NOMO-1 treated with dmso at 0.1 percent for 144 hours (cell line): ENCODE measurements at regions not wholly inside any gene's neighbourhood (a gene's known extent, or its start where the extent isn't known, plus 50 kb on each side); places are given as distances from the start of the nearest gene placed in this dataset.
"Not testable (repeated sequence)": the region's sequence is repeated elsewhere in the genome, so short reads cannot be mapped to it uniquely, and the experiment has no call there.

ENCODE experiments used
- DNase-seq: peaks from one replicate; lab custom pipeline; 2025; ENCODE audit not compliant: unreplicated experiment; lab: John Stamatoyannopoulos, UW

DNA sequence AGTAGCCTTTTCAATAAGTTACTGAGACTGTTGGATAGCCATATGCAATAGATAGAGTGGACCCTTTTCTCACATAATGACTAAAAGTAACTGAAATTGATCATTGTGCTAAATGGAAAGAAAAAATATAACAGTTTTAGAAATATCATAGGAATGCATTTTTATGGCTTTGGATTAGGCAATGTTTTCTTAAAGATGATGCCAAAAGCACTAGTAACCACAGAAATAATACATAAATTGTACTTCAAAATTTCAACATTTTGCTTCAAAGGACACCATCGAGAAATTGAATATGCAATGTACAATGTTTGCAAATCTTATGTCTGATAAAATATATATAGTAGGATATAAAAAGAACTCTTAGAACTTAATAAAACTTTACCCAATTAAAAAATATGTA is 1267.5 kb upstream of the CDH9 start:
- no peak for DNase-seq

DNA sequence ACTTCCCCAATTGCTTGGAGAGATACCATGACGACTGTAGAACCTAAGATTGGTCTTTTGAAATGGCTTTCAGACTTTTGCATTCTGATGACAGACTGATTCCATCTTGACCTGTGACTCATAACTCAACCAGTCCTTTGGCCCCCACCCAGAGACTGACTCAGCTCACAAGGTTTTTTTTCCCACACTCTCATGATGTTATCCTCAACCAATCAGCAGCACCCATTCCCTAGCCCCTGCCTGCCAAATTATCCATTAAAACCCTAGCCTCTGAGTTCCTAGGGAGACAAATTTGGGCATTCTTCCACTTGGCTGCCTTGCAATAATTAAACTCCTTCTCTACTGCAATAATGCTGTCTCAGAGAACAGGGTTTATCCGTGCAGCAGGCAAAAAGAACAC is 1263.3 kb upstream of the CDH9 start:
- DNase-seq: no peak

DNA sequence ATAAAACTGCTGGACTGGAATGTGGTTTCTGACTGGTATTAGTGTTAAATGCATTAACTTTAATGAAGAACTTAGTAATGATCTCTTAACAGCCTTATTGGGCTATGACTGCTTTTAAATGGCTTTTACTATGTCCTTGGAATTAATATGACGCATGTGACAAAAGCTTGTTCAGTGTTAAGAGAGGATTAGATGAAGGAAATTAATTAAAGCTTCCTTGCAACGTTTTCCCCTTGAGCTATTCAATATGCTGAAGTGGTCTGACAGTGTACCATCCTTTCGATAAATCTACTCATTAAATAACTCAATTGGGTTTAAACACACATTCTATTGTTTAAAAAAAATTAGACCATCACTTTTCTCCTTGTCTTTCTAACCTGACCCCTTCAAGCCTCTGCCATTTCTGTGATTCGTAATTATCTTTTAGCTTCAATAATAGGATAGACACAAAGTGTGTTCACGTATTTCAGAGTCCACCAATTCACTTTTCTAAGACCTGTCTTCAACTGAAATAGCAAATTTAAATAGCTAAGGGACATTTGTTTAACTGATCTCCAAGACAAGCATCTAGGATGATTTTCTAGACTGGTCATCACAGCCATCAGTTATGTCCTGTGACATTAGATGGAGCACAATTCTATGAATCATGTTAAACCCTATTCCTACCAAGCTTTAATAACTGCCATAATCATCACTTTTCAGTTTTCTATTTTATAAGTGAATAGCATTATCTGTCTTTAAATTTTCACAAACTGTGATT is 1258.0 kb upstream of the CDH9 start:
- DNase-seq: no peak

DNA sequence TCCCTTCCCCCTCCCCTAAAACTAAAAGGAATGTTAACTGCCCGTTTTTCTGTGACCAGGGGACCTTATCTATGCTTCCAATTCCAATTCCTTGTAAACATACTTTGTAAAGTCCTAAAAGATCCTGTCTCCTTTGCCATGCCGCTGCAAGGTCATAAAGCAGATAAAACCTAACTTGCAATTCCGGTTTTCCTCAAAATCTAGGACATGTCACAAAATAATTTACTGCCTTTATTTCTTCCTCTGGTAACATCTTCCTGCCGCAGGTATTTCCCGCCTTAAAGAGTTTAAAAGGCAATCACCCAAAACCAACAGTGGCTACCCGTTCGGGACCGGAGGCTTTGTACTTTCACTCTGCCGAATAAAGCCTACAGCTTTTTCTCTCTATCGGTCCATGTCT is 1248.6 kb upstream of the CDH9 start:
- DNase-seq: not testable (repeated sequence)

DNA sequence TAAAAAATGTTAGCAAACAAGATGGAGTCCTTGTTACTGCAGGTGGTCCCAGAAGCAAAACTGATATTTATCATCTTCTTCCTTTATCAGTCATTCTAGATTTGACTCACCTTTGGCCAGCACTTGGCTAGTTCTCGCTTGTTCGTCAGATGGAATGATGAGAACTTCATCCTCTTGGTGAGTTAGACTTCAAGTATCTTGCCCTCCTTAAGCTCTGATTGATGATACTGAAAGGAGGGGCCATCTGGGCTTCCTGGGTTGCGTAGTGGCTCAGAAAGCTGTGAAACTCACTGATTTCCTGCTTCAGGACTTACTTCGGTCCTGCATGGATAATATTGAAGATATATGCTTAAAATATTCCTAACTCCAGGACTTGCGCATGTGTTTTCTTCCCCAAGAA is 1248.2 kb upstream of the CDH9 start:
- DNase-seq: no peak

DNA sequence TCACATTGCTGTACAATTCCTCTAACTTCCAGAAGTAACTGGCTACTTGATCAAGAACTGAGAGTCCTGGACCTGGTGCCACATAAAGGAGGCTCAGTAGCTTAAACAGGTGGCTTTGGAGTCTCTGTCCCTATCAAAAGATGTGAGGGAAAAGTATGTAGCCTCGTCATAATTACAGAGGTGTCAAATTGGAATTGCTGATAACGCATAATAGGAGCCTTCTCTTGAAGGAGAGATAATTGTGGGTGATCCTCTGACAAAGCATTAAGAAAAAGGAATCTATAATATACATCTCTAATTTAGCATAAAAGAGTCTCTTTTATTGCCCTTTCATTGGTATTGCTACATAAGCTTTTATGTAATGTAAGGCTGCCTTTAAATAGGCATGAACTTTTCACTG is 1246.4 kb upstream of the CDH9 start:
- no peak for DNase-seq

DNA sequence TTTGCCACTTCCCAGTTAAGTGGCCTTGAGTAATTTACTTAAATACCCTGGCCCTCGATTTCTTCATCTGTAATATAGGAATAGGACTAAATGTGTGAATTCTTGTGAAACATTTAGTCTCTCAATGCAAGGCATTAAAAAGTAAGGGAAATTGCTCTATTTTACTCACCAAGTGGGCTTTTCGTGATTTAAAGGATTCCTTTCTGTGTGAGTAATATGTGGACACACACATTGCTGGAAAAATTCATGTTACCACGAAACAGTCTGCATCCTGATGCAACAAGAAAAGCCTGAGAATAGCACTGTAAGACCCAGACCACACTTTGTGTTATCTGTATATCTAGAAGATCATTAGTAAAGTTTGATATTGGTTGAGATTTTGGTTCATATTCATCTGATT is 1243.0 kb upstream of the CDH9 start:
- DNase-seq: no peak

DNA sequence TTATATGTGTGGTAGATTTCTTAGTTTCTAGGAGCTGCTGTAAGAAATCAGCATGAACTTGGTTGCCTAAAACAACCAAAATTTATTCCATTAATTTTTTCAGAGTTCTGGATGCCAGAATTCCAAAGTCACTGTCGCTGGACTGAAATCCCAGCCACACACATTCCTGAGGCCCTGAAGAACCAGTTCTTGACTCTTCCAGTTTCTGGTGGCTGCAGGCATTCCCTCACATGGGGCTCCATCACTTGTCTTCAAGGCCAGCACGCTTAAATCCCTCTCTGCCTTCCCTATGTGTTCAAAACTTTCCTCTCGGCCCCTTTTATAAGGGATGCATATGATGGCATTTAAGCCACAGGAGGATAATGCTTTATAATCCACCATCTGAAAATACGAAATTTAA is 1237.5 kb upstream of the CDH9 start:
- no peak for DNase-seq

DNA sequence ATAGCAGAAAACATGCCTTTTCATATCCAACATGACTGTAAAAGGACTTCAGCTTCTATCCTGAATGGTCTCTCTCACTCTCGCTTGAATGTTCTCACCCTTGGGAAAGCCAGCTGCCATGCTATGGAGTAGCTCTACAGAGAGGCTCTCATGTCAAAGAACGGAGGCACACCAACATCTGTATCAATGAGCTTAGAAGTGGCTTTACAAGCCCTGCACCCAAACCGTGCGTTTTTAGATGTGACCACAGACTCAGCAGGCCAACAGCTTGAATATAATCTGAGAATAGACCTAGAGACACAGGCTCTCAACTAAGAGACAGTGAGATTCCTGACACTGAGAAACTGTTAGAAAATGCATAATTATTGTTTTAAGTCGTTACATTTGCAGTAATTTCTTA is 1231.6 kb upstream of the CDH9 start:
- DNase-seq: no peak

DNA sequence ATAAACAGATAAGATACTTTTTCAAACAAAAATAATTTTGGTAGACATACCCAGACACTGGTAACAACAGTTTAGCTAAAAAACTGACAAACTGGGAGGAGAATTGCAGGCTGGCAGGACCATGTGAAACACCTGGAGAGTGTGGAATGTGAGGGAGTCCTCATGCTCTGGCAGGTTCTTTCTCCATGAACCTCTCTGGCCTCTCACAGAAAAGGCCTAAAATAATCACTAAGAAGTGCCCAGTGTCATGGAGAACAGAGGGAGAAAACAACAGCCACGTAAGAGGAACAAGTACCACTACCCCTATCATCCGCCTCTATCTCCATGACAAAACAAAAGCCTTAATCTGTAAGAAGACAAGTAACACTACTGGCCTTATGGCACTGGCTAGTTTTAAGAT is 1227.5 kb upstream of the CDH9 start:
- no peak for DNase-seq

DNA sequence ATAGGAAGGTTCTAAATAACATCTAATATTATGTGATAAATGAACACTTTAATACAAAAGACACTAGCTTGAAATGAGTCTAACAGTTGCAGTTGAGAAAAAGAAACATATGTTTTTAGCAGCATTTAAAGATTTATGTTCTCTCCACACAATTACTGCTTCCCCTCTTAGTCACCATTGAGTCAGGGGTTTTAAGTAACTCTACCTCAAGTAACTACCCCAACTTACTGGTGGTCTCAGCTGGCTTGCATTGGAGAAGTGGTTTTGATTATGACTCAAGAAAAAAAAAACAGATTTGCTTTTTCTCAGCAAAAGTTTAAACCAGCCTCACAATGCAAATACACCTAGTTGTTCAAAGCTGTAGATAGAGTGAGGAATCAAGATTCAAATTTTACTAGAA is 1216.5 kb upstream of the CDH9 start:
- no peak for DNase-seq

DNA sequence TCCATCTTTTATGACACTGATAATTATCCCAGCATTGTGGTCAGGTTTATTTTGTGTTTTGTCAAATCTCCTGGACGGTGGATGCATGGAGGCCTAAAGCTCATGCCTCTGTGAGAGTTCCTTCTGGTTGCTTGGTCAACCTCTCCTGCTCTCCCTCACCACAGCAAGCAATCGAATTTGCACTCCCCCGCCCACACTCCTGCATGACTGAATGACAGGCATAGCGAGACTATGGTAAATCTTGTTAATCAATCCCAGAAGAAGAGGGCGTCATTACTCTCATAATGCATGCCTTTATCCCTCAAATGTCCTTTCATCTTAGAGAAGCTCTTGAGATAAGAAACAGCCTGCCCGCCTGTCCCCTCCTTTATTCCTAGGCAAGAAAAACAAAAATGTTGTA is 1215.0 kb upstream of the CDH9 start:
- no peak for DNase-seq

DNA sequence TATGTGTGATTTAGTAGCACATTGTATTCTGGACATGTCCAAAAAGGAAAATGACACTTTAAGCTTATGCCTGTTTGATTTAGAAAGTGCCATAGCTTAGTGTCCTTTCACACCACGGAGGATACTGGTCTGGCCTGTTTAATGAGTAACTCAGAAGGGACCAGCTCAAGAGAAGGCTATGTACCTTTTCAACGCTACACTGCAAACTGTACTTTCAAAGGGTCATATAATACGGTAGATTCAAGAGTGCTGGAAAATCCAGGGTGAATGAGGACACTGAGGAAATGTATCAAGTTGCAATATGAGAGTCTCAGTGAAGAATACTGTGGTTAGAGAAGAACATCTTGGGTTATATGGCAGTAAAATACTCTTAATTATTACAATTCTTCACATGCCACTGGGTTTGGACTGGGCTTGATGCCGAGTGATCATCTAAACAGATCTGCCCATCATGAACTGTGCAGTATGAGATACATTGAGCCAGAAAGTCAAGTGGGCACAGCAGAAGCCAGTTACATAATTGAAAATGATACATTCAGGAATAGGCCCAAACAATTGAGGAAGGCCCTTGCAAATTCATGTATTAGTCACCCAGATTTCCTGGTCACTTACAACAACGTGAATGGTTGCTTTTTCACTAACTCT is 1211.5 kb upstream of the CDH9 start:
- no peak for DNase-seq

DNA sequence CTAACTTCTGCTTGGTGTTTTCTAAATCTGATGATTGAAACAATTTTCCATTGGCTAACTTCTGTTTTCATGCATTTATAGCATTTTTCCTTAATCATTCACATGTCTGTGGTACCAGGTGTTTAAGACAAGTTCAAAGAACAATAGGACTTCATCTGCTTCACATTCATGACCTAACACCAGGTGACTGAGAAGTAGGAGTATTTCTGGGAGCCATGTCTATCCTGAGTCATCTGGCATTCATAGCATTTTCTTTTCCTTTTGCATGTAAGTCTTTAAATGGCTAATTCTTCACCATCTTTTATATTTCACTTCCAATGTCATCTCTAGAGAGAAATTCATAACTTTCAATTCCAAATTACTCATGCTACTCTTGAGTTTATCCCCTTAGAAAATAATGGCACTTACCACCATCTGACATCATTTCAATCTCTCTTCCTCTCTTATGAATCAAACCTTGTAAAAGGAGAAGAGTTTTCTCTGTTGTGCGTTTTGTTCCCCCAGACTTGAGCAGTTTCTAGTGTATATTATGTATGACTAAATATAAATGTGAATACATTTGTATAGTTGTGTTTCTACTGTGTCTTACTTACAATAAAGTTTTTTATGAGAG is 1196.1 kb upstream of the CDH9 start:
- DNase-seq: no peak

DNA sequence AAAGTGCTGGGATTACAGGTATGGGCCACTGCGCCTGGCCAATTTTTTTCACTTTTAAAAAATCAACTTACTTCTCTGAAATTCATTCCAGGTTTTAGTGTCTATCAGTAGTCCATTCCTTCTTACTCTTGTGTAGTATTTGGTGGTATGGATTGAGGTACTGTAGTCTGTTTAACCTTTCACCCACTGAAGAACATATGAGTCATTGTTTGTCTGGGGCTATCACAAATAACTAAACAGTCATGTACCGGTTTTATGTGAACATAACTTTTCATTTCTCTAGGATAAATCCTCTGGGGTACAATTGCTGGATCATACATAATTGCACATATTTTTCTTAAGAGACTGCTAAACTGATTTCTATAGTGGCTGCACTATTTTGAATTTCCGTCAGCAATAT is 1188.0 kb upstream of the CDH9 start:
- DNase-seq: no peak

DNA sequence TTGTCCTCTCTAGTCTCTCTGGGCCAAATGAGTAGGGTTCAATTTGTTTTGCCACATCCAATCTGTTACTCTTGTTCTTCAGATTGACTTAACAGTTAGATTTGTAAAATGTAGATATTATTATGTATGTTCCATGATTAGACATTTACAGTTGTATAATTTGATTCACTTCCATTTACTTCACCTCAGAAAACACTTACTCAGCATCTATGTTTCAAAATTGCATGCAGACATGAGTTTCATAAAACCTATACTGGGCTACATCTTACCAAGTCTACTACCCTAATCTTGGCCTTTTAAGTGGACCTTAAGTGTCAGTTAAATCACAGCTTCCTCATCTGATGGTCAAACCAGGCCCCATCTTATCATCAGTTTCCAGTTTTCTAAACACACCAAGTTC is 1181.2 kb upstream of the CDH9 start:
- no peak for DNase-seq

DNA sequence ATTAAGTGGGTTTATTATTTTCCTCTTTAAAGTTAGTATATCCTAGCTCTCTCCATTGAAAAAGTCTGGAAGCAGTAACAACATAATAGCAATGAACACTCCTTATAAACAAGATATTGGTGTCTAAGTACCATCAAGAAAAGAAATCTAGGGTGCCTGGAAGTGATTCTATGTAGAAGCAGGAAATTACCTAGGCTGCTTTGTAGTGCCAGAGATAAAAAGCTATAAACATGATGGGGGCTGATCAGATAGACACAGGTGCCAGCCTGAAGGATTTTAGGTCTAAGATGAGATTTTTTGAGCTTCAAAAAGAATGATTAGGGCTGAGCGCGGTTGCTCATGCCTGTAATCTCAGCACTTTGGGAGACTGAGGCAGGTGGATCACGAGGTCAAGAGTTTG is 1179.3 kb upstream of the CDH9 start:
- no peak for DNase-seq

DNA sequence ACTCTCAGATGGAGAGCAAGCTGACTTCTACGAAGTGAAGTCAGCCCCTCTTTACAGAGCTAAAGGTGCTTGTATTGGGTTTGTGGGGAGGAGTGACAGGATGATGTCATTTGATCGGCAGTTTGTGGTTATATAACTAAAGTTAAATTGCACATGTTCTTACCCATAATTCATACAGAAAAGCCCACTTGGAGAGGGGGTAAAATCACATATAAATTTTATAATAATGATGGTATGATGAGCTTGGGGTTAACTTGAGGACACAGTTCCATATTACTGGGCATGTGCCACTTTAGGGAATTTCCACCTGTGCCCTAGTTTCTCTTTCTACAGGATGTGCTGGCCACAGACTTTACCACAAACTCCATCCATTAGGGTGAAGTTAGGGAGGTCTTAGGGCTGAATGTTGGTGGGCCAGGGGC is 1178.6 kb upstream of the CDH9 start:
- no peak for DNase-seq

DNA sequence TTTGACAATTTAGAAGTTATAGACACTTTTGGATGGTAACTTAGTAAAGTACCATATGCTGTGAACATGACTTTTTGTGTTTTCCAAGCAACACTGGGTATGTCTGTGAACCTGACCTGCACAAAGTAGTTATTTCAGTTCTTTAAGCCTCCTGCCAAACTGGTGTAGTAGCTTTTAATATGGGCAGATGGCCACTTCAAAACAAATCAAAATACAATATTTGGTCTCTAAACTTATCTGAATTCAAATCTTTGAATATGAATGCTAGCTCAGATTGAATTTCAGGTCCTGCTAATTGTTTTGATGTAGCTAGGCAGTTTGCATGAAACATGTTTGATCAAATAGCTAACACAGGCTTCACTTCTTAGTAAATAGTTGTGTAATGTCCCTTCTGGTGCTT is 1176.7 kb upstream of the CDH9 start:
- no peak for DNase-seq

DNA sequence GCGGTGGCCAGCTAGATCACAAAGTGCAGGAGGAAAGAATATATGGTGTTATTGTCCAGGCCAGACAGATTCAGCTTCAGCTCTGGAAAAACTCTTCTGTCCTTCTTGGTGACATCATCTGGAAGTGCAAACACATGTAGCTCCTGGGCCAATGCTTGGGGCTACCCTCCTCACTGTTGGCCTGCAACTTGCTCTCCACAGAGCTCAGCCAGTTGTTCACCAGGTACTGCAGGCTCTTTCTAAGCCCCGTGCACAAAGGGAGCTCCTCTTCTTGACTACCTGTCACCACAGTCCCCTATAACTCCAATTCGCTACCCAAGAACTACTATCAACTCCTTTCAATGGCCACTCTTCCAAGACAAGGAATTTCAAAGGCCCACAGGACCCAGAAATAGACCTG is 1175.9 kb upstream of the CDH9 start:
- DNase-seq: no peak

DNA sequence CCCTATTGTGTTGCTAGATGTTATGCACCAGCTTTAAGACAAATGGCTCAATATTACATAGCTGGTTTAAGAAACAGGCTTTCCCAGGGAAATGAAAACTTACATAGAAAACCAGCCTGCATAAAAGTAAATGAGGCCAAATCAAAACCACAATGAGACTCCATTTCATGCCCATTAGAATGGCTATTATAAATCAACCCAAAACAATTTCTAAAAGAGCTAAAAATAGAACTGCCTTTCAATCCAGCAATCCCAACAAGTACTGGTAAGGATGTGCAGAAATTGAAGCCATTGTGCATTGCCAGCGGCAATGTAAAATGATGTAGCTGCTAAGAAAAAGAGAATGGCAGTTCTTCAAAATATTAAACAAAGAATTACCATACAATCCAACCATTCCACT is 1170.0 kb upstream of the CDH9 start:
- no peak for DNase-seq

DNA sequence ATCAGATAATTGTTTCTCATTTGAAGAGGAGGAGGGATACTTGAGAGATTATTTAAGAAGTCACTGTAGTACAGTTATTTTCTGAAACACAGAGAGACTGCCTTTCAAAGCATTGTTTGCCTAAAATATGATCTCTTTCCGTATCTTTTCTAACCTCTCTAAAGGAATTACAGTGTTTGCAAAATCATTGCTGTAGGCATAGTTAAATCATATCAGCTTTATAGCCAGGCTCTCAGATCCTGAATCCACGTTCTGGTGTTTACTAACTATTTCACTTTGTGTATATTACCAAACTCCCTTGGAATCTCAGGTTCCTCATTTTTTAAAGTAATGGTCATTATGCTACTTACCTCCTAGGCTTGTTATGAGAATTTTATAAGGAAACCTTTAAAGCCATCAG is 1151.6 kb upstream of the CDH9 start:
- no peak for DNase-seq

DNA sequence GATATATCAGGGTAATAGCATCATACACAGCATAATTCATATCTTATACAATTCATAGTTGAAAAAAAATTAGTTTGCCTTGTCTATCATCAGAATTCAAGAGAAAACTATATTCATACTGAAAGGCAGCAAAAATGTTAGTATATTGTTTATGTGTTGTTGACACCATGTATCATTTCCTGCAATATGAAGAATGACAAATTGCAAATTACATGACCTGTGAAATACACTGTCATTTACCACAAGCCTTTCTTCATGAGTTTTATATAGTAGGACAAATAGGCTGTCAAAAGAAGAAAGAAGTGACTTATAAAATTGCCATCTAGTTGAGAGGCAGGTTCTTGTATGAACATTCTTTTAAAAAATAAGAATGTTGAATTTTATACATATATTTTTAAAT is 1136.3 kb upstream of the CDH9 start:
- DNase-seq: no peak
